ENCODE measurements at regions not wholly inside any gene's neighbourhood (a gene's known extent, or its start where the extent isn't known, plus 50 kb on each side); places are given as distances from the start of the nearest gene placed in this dataset.

DNA sequence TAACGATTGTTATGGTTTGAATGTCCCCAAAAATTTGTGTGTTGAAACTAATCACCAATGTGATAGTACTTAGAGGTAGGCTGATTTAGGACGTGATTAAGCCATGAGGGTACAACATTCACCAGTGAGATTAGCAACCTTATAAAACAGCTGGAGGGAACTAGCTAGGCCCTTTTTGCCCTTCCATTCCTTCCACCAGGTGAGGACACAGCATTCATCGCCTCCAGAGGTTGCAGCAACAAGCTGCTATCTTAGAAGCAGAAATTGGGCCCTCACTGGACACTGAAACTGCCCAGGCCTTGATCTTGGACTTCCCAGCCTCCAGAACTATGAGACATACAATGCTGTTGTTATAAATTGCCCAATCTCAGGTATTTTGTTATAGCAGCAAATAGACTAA lies 340.7 kb upstream of the JARID2 start:
- DNase-seq (ENCODE audit: low read depth), result no peak

DNA sequence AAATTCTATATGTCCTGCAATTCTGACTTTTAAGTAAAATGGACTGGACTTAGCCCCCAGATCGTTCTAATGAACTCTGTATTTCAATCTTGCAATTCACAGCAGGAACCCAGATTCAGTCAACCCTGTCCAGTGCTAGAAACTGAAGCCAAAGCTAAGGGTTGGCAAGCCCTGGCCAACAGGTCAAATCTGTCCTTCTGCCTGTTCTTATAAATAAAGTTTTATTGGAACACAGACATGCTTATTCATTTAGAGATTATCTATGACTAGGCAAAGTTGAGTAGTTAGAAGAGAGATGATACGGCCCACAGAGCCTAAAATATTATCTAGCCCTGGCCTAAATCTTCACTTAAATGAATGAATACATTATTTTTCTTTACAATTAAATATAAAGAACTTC lies 339.2 kb upstream of the JARID2 start:
- DNase-seq (ENCODE audit: low read depth), result no peak

DNA sequence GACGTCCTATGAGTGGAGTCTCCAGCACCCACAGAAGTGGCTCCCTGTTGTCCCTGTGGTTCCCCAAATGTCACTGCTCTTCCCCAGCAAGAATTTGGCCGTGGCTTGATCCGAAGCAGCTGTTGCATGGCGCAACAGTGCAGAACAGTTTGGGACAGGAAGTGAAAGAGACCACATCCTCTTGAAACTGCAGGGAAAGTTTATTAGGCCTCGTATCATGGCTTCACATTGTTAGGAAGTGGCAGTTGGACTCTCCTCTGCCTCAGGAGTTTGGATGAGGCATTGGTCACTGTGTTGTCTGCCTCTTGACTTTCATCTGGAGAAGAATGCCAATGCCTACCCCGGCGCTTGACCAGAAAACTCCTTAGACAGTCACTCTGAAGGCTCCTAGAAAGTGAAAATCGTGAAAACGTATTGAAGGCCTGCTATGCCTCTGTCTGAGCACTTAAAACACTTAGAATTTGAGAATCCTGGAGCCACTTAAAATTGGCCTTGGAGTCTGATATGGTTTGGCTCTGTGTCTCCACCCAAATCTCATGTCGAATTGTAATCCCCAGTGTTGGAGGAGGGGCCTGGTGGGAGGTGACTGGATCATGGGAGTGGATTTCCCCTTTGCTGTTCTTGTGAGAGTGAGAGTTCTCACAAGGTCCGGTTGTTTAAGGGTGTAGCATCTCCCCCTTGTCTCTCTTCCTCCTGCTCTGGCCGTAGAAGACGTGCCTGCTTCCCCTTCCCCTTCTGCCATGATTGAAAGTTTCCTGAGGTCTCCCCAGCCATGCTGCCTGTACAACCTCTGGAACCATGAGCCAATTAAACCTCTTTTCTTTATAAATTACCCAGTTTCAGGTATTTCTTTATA lies 334.9 kb upstream of the JARID2 start:
- peak; percentile 48 for DNase-seq (ENCODE audit: low read depth)

DNA sequence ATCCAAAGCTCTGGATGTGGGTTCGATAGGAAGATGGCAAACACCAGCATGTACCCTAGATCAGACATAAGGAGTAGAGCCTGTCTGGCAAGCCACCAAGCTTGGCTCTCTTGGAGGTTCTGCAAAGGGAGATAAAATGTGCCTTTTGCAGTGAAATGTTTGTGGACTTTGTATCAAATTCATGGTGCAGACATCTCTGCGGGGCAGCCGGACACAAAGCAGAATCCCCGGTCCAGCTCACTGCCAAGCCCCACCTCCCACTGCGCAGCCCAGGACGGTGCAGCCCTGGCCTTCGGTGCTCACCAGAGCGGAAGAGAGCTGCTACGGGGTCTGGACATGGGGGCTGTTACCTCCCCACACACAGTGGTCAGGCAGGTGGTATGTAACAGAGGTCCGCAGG lies 333.6 kb upstream of the JARID2 start:
- DNase-seq (ENCODE audit: low read depth), result no peak

DNA sequence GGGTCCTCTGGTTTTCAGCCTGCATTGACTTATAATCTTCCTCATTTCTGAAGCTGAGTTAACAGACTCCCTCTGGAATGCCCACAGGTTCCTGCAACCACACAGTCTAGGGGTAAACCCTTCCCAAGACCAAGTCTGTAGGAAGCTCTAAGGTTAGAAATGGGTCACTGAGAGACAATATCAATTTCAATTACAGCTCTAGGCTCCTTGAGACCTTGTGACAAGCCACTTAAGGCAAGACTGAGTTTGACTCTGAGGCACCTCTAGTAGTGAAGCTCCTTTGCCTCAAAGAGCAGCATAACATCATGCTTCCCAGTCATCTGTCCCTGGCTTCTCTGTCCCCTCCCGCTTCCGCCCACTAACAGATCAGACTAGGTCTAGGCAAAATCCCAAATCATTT lies 333.2 kb upstream of the JARID2 start:
- DNase-seq (ENCODE audit: low read depth), result no peak

DNA sequence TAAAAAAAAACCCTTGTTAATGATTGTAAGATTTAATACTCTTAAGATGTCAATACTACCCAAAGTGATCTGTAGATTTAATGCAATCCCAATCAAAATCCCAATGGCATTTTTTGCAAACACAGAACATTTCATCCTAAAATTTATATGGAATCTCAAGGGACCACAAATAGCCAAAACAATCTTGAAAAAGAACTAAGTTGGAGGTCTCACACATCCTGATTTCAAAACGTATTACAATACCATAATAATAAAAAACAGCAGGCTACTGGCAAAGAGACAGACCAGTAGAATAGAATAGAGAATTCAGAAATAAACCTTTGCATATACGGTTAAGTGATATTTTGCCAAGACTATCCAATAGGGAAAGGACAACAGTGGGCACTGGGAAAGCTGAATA lies 331.9 kb upstream of the JARID2 start:
- no peak for DNase-seq (ENCODE audit: low read depth)

DNA sequence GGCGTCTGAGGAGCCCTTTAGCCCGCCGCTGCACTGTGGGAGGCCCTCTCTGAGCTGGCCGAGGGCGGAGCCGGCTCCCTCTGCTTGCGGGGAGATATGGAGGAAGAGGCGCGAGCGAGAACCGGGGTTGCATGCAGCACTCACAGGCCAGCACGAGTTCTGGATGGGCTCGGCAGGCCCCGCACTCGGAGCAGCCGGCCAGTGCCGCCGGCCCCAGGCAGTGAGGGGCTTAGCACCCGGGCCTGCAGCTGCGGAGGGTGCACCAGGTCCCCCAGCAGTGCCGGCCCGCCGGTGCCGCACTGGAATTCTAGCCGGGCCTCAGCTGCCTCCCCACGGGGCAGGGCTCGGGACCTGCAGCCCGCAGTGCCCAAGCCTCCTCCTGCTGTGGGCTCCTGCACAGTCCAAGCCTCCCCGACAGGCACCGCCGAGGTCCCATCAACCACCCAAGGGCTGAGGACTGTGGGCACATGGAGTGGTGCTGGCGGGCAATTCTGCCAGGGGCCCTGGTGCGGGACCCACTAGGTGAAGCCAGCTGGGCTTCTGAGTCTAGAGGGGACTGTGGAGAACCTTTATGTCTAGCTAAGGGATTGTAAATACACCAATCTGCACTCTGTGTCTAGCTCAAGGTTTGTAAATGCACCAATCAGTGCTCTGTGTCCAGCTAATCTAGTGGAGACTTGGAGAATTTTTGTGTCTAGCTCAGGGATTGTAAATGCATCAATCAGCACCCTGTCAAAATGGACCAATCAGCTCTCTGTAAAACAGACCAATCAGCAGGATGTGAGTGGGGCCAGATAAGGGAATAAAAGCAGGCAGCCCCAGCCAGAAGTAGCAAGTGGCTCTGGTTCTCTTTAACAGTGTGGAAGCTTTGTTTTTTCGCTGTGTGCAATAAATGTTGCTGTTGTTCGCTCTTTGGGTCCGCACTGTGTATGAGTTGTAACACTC lies 329.7 kb upstream of the JARID2 start:
- no peak for DNase-seq (ENCODE audit: low read depth)

DNA sequence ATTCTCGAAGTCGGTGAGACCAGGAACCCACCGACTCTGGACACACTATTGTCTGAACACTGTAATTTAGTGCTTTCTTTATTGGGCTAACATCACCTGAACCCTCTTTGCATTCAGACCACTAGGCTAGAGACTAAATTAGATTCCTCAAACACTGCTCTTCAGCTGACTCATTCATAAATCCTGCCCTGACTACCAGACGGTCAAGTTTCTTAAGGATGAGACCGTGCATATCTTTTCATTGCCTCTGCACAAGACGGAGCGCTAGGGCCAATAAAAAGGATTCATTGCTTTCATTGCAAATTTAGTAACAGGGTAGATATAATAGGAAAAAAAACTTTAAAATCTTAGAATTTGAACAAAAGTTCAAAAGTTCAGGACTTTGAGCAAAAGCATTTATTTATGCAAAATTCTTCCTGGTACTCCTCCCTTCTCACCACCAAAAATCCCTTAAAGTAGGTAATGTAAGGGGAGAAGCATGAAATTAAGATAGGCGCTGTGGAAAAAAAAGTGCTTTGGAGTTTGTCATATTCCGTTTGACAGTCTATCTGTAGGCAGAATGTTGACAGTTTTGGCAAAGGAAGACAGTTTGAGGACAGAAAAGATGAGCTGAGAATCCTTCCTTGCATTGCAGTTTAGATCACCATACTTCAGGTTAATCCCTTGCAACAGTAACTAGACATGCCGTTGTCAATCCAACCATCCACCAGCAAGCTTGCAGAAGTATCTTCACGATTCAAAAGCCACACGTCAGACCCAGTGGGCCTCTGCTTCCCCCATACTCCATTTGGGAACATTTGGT lies 328.6 kb upstream of the JARID2 start:
- no peak for DNase-seq (ENCODE audit: low read depth)

DNA sequence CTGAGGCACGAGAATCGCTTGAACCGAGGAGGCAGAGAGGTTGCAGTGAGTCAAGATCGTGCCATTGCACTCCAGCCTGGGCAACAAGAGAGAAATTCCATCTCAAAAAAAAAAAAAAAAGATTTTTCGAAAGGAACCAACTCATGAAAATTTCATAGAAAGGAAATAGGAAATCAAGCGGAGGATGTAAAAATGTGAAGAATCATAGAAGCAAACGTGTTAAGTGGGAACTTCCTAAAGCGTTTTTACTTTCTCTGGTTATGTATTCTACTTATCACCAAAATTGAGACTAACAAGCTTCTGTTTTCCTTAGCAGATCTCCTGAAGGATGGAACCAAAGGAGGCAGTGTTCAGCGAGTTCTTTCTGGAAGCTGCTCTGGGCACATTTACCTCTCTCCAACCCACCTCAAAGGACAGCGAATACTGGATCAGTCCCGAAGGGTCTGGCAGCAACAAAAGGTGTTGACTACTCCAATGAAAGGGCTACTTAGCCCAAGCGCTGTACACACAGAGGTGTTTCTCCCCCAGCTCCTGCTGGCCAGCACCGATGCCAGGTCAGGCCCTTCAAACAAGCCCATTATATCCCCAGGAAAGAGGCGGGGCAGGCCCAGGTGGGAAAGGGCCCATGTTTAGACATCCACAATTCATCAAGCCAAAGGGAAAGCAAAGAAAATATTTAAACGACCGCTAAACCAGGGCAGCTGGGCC lies 327.5 kb upstream of the JARID2 start:
- no peak for DNase-seq (ENCODE audit: low read depth)

DNA sequence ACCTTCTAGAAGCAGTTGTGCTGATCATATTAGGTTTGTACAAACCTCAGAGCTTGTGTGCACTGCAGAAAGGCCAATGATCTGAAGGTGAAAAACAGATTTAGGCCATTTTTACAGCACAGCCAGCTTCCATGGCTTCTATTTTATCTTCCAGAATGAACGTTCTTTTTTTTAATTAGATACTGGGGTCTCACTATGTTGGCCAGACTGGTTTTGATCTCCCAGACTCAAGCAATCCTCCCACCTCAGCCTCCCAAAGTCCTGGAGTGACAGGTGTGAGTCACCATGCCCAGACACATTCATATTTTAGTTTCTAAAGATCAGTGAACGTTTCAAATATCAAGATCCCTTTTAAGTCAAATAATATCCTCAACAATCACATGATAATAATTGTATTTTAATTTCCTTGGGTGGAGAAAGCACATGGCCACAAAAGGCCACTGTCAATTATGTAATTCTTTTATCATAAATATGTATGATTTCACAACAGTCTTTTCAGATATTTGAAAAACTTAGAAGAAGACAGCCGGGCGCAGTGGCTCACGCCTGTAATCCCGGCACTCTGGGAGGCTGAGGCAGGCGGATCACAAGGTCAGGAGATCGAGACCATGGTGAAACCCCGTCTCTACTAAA lies 326.7 kb upstream of the JARID2 start:
- no peak for DNase-seq (ENCODE audit: low read depth)

DNA sequence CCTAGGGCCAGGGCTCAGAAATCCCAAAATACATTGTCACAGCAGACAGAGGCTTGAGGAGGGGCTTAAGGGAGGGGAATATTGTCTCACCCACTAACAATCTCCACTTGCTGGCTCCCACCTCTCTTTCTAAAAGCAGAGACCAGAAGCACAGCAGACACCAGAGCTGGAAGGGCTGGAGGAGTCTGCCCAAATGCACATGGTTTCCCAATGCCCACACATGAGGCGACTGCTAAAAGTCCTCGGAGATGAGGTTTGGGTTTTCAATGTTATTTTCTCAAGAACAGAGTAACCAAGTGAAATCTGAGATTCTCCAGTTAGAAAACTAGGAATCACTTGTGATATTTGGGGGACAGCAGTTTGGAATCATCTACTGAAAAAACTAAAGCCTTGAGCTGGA lies 325.6 kb upstream of the JARID2 start:
- no peak for DNase-seq (ENCODE audit: low read depth)

DNA sequence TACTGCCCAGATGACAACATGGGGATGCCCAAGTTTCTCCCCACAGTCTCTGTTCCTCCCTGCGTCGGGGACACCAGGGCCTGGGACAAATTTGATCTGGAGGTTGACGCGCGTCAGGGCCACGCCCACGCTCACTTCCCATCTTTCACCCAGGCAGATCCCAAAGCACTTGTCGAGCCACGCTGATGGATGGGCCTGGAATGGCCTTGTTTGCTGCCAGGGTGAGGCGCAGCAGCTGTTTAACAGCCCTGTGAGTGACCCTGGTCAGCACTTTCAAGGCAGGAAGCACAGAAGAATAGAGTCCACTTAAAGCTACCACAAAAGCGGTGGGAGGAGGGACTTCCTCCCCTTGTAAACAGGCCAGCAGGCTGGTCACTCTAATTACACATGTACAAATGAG lies 324.7 kb upstream of the JARID2 start:
- no peak for DNase-seq (ENCODE audit: low read depth)

DNA sequence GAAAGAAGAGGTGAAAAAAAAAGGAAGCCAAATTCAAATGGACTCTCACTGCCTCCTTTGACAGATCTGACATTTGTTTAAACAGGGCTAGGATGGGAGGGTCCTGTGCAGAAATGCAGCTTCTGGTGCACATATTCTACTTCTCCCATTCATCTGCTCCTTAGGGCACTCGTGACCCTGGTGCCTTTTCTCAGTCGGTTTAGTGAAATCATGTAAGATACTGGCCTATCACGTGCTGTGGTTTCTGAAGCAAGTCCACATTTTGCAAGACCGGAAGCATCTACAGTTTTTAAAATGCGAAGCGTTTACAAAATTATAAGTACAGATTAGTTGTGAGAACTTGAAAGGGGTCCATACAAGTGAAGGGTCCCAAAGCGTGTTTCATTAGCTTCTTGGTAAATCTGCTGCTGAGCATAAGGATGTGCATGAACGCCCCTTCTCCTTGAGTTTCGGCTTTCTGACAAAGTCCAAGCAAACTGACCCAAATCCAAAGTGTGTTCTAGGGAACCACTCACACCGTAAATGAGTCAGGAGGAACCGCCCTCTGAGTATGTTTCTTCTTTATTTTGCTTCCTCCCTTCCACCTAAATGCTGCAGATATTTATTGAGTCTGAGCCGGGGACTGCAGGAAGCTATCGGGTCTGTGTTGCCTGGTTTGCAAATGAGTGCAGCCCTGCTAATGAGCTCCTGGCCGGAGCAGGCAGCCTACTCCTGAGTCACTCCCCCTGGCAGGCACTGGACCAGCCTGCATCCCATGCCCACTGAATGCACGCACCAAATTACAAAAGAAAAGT lies 323.8 kb upstream of the JARID2 start:
- no peak for DNase-seq (ENCODE audit: low read depth)

DNA sequence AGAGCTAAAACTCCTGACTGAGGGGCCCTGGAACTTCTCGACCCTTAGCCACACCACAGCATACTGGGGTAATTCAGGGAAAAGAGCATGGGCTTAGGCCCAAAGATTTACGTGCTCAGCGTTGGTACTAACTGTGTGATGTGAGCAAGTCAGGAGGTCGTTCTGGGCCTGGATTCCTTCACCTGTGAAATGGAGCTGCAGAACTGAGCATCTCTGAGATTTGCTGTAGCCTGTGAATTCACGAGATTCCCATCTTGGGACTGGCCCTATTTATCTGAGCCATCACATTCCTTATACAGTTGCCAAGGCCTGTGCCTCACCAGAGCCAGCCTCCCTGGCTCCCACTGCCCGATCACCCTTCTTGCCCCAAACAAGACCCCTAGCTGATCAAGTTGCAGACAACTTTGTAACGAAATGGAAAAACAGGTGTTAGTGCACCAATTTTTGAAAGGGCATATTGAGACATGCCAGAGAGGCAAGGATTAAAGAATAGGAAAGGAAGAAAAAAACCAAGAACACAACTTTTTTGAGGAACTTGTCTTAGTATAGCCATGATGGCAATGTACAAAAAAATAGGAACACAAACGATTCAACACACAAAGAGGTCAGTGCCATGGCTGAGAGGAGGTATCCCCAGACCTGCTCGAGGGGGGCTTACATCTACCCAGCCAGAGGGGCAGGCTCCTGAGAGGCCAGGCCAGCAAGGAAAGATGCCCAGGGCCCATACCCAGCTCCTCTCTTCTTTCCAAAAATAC lies 323.0 kb upstream of the JARID2 start:
- DNase-seq (ENCODE audit: low read depth), result no peak

DNA sequence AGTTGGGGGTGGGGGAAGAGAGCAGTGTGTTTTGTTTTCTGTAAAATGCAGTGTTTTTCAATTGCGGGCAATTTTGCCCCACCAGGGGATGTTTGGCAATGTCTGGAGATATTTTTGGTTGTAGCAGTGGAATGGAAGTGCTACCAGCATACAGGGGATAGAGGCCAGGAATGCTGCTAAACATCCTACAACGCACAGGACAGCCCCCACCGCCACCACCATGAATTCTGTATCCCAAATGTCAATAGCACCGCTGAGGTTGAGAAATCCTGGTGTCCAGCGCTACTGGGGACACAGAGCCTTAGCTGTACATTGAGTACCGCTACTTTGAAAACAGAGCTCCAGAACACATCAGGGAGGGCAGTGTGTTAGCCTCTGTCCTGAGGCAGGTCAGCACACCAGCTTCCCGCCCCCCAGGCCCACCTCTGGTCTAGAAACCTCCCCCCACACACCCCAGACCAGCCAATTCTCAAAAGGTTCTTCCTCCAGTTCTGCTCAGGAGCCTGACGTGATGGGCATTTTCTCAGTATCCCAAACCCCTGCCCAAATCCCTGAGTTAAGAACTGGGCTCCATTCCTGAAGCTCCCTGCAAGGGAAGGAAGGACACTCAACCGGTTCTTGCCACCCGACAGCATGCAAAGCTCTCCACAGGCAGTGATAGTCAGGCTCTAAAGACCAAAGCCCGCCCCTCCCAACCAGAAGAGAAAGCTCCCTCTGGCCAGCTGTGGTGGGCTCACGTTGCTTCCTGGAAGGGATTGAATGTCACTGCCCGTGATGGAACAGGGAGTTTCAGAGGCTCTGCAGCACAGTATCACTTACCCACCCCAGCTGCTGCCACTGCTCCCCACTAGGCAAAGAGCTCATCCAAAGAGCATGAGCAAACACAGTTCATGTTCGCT lies 321.5 kb upstream of the JARID2 start:
- no peak for DNase-seq (ENCODE audit: low read depth)

DNA sequence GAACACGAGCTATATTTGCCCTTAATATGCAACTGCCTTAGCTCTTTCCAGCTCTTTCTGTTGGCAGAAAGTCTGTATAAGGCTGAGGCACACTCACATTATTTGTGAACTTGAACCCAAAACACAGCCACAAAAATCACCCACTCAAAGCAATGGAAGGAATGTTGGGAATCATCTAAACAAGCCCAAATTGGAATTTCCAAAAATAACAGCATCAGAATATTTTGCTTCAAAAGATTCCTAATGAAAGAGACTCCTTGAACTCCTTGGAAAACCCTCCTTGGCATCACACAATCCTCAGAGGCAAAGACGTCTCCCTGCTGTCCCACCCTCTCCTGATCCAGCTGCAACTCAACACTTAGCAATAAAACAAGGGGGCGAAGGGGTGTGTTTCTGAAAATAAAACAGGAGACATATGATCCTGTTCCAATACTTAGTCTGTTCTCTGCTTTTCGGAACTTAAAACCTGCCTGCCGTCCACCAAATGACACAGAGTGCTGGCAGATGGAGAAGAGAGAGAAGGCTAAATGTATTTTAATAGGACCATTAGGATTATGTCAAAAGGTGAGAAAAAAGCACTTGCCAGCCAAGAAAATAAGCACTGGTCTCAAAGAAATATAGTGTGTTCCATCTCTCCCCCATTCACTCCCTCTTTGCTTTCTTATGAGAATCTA lies 320.7 kb upstream of the JARID2 start:
- no peak for DNase-seq (ENCODE audit: low read depth)

DNA sequence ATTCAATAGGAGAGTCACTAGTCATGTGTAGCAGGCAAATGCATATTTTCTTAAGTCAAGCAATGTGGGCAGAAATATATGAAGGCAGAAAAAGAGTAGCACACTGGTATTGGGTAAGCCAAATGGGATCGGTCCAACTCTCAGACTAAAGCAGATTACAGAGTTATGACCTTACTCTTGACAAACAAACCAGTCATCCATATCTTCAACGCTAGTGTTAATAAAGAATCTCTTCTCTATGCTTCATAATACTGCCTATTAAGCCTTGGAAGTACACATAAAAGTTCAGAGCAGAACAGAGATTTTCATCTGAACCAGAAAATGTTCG lies 320.2 kb upstream of the JARID2 start:
- DNase-seq (ENCODE audit: low read depth), result no peak

DNA sequence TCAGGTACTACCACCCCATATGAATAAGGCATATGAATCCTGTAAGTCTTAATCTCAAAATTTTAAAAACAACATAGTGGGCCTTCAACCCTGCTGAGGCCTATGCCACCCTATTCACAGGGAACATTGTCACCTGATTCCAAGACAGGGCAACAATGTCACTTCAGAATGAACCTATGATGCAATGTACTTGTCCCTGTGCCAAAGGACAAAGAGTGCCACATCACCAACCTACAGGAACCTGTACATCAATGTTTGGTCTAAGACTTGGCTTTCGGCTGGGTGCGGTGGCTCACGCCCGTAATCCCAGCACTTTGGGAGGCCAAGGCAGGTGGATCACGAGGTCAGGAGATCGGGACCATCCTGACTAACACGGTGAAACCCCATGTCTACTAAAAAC lies 318.5 kb upstream of the JARID2 start:
- no peak for DNase-seq (ENCODE audit: low read depth)
